Uterus (tissue), 2 donors: ENCODE measurements at regions not wholly inside any gene's neighbourhood (a gene's known extent, or its start where the extent isn't known, plus 50 kb on each side); places are given as distances from the start of the nearest gene placed in this dataset.

Source experiments
- CTCF ChIP-seq, 4 experiments: fragments of 200-600 bp in 2 of 4; fragments of 450-650 bp in 2 of 4; sonication (generic) in 2 of 4; IDR thresholded peaks; one replicate each; pipeline ENCODE4 v1.5.1; 2016 to 2019; ENCODE audit warnings: antibody characterized with exemption in 4 of 4, mild to moderate bottlenecking in 2 of 4, moderate library complexity in 1 of 4
- POLR2A ChIP-seq, 2 donors: fragments of 450-650 bp; IDR thresholded peaks; one replicate each; pipeline ENCODE4 v1.6.1; 2016; ENCODE audit warnings: antibody characterized with exemption in 2 of 2, mild to moderate bottlenecking in 1 of 2, moderate library complexity in 1 of 2

- no peak for TF ChIP-seq CTCF (IDR thresholded peaks at IDR 0.05)
- TF ChIP-seq POLR2A (IDR thresholded peaks at IDR 0.05): no peak
Measured at GRCh38 chr7:417625-417889, 102.1 kb downstream of the PDGFA start.
